SK-N-SH treated with all-trans-retinoic acid at 6 μM for 48 hours (cell line): ENCODE measurements at regions not wholly inside any gene's neighbourhood (a gene's known extent, or its start where the extent isn't known, plus 50 kb on each side); places are given as distances from the start of the nearest gene placed in this dataset.

ENCODE experiments used
- ATAC-seq: fragments of 200-7000 bp; cut with Tn5 transposase; 3 replicates; pipeline ENCODE4 v1.9.1; 2020; ENCODE audit warnings: mild to moderate bottlenecking, moderate library complexity
- ARNTL ChIP-seq: fragments of 450-650 bp; formaldehyde crosslinking; IDR thresholded peaks from 2 replicates; pipeline ENCODE4 v1.5.0; 2020; ENCODE audit warnings: low read depth, mild to moderate bottlenecking, moderate library complexity, borderline replicate concordance
- BACH2 ChIP-seq: fragments of 250-450 bp; sonication (Bioruptor Pico); IDR thresholded peaks from 2 replicates; pipeline ENCODE4 v1.9.0; 2021; ENCODE audit warnings: mild to moderate bottlenecking, borderline replicate concordance
- CSDC2 ChIP-seq: fragments of 250-450 bp; sonication (Bioruptor Pico); IDR thresholded peaks from 2 replicates; pipeline ENCODE4 v1.5.0; 2020; ENCODE audit warnings: mild to moderate bottlenecking, moderate library complexity
- ESRRG ChIP-seq: fragments of 250-450 bp; sonication (Bioruptor Pico); IDR thresholded peaks from 2 replicates; pipeline ENCODE4 v1.6.1; 2021; ENCODE audit warnings: mild to moderate bottlenecking
- GLIS3 ChIP-seq: fragments of 250-450 bp; sonication (Bioruptor Pico); IDR thresholded peaks from 2 replicates; pipeline ENCODE4 v1.5.0; 2020; ENCODE audit warnings: mild to moderate bottlenecking, moderate library complexity
- ISL1 ChIP-seq: fragments of 250-450 bp; sonication (Bioruptor Pico); IDR thresholded peaks from 2 replicates; pipeline ENCODE4 v2.1.2; 2022; ENCODE audit warnings: mild to moderate bottlenecking, moderate library complexity
- OSR1 ChIP-seq: fragments of 250-450 bp; sonication (Bioruptor Pico); IDR thresholded peaks from 2 replicates; pipeline ENCODE4 v1.8.0; 2022; ENCODE audit warnings: moderate library complexity, mild to moderate bottlenecking, inconsistent platforms
- PPARA ChIP-seq: fragments of 250-450 bp; sonication (Bioruptor Pico); IDR thresholded peaks from 2 replicates; pipeline ENCODE4 v1.5.0; 2020; ENCODE audit warnings: mild to moderate bottlenecking, borderline replicate concordance
- SNAI2 ChIP-seq: fragments of 250-450 bp; sonication (Bioruptor Pico); IDR thresholded peaks from 2 replicates; pipeline ENCODE4 v1.5.0; 2020; ENCODE audit warnings: mild to moderate bottlenecking, moderate library complexity
- TCF4 ChIP-seq: fragments of 250-450 bp; sonication (Bioruptor Pico); IDR thresholded peaks from 2 replicates; pipeline ENCODE4 v1.8.0; 2021; ENCODE audit warnings: mild to moderate bottlenecking, moderate library complexity, borderline replicate concordance
- TOX ChIP-seq: fragments of 250-450 bp; sonication (Bioruptor Pico); IDR thresholded peaks from 2 replicates; pipeline ENCODE4 v1.8.0; 2021; ENCODE audit warnings: mild to moderate bottlenecking, moderate library complexity, borderline replicate concordance
- ZC3H10 ChIP-seq: fragments of 250-450 bp; sonication (Bioruptor Pico); IDR thresholded peaks from 2 replicates; pipeline ENCODE4 v1.5.1; 2021; ENCODE audit warnings: mild to moderate bottlenecking, moderate library complexity
- ZFP30 ChIP-seq: fragments of 450-650 bp; formaldehyde crosslinking; IDR thresholded peaks from 2 replicates; pipeline ENCODE4 v1.5.0; 2022; ENCODE audit warnings: mild to moderate bottlenecking, moderate library complexity
- ZNF565 ChIP-seq: fragments of 450-650 bp; formaldehyde crosslinking; conservative IDR thresholded peaks from 2 replicates; pipeline ENCODE4 v1.5.0; 2020; ENCODE audit warnings: low read depth, mild to moderate bottlenecking, moderate library complexity
- ZNF70 ChIP-seq: fragments of 450-650 bp; formaldehyde crosslinking; IDR thresholded peaks from 2 replicates; pipeline ENCODE4 v1.5.0; 2020; ENCODE audit warnings: mild to moderate bottlenecking, moderate library complexity
- ZNF8 ChIP-seq: fragments of 450-650 bp; formaldehyde crosslinking; IDR thresholded peaks from 2 replicates; pipeline ENCODE4 v1.5.0; 2020; ENCODE audit warnings: mild to moderate bottlenecking, moderate library complexity
- TF ChIP-seq, protein P1 (sequence below): fragments of 250-450 bp; sonication (Bioruptor Pico); IDR thresholded peaks from 2 replicates; pipeline ENCODE4 v1.5.1; 2020; ENCODE audit warnings: low read depth, mild to moderate bottlenecking, moderate library complexity
- TF ChIP-seq, protein P2 (sequence below): fragments of 250-450 bp; sonication (Bioruptor Pico); IDR thresholded peaks from 2 replicates; pipeline ENCODE4 v1.5.0; 2020; ENCODE audit warnings: mild to moderate bottlenecking, moderate library complexity
- TF ChIP-seq, protein P3 (sequence below): fragments of 250-450 bp; sonication (Bioruptor Pico); IDR thresholded peaks from 2 replicates; pipeline ENCODE4 v1.8.0; 2020; ENCODE audit warnings: mild to moderate bottlenecking, moderate library complexity, borderline replicate concordance

DNA sequence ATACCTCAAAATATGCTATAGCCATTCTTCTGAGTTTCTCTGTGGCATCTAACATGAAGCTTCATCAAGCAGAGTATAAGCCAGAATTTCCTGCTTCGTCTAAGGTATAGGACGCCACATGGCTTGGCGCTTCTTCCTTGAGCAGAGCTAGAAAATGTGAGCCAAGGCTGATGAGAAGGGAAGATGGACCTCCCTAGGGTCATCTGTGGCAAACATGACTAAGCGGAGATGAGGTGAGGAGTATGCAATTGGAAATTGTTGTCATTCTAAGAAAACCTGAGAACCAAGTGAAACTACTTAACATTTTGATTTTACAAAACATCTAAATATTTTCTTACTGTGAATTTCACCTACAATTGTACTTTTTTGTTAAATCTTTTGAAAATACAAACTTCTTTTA lies 466.5 kb downstream of the PSAT1 start:
- TF ChIP-seq OSR1 (CRISPR knock-in tag) (no peak), SNAI2 (CRISPR knock-in tag) (no peak), ZNF565 (CRISPR knock-in tag) (no peak), CSDC2 (CRISPR knock-in tag) (no peak), ISL1 (CRISPR knock-in tag) (no peak), TOX (CRISPR knock-in tag) (no peak), PPARA (CRISPR knock-in tag) (no peak), ZNF70 (no peak)
- TF ChIP-seq, protein P1, sequence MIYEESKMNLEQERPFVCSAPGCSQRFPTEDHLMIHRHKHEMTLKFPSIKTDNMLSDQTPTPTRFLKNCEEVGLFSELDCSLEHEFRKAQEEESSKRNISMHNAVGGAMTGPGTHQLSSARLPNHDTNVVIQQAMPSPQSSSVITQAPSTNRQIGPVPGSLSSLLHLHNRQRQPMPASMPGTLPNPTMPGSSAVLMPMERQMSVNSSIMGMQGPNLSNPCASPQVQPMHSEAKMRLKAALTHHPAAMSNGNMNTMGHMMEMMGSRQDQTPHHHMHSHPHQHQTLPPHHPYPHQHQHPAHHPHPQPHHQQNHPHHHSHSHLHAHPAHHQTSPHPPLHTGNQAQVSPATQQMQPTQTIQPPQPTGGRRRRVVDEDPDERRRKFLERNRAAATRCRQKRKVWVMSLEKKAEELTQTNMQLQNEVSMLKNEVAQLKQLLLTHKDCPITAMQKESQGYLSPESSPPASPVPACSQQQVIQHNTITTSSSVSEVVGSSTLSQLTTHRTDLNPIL = no peak
- TF ChIP-seq, protein P2, sequence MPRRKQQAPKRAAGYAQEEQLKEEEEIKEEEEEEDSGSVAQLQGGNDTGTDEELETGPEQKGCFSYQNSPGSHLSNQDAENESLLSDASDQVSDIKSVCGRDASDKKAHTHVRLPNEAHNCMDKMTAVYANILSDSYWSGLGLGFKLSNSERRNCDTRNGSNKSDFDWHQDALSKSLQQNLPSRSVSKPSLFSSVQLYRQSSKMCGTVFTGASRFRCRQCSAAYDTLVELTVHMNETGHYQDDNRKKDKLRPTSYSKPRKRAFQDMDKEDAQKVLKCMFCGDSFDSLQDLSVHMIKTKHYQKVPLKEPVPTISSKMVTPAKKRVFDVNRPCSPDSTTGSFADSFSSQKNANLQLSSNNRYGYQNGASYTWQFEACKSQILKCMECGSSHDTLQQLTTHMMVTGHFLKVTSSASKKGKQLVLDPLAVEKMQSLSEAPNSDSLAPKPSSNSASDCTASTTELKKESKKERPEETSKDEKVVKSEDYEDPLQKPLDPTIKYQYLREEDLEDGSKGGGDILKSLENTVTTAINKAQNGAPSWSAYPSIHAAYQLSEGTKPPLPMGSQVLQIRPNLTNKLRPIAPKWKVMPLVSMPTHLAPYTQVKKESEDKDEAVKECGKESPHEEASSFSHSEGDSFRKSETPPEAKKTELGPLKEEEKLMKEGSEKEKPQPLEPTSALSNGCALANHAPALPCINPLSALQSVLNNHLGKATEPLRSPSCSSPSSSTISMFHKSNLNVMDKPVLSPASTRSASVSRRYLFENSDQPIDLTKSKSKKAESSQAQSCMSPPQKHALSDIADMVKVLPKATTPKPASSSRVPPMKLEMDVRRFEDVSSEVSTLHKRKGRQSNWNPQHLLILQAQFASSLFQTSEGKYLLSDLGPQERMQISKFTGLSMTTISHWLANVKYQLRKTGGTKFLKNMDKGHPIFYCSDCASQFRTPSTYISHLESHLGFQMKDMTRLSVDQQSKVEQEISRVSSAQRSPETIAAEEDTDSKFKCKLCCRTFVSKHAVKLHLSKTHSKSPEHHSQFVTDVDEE (CRISPR knock-in tag) = no peak
- TF ChIP-seq, protein P3, sequence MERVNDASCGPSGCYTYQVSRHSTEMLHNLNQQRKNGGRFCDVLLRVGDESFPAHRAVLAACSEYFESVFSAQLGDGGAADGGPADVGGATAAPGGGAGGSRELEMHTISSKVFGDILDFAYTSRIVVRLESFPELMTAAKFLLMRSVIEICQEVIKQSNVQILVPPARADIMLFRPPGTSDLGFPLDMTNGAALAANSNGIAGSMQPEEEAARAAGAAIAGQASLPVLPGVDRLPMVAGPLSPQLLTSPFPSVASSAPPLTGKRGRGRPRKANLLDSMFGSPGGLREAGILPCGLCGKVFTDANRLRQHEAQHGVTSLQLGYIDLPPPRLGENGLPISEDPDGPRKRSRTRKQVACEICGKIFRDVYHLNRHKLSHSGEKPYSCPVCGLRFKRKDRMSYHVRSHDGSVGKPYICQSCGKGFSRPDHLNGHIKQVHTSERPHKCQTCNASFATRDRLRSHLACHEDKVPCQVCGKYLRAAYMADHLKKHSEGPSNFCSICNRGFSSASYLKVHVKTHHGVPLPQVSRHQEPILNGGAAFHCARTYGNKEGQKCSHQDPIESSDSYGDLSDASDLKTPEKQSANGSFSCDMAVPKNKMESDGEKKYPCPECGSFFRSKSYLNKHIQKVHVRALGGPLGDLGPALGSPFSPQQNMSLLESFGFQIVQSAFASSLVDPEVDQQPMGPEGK (CRISPR knock-in tag) = no peak
- ATAC-seq = no peak

DNA sequence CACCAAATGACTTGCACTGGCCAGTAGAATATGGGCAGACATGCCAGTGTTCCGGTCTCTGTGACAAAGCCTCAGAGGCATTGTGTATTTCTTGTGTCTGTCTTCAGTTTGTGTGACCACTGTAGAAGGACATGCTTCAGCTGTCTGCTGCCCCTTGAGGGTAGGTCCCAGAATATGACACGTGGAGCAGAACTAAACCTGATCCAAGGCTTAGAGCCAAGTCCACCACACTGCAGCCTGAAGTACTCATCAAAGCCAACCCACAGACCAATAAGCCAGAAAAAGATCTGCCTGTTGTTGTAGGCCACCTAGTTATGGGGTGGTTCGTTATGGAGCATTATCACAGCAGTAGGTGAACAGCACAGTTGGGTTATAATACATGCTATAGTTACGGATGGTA lies 468.9 kb downstream of the PSAT1 start:
- no peak for TF ChIP-seq TCF4
- TF ChIP-seq CSDC2 (CRISPR knock-in tag) = no peak
- no peak for TF ChIP-seq BACH2 (CRISPR knock-in tag)
- TF ChIP-seq GLIS3 (CRISPR knock-in tag) = no peak
- no peak for TF ChIP-seq ISL1 (CRISPR knock-in tag)
- TF ChIP-seq, protein P2 (CRISPR knock-in tag) = no peak
- no peak for TF ChIP-seq TOX (CRISPR knock-in tag)
- TF ChIP-seq ARNTL (CRISPR knock-in tag) = no peak
- TF ChIP-seq SNAI2 (CRISPR knock-in tag) = no peak
- TF ChIP-seq ZNF70 = no peak
- TF ChIP-seq, protein P1 = no peak
- no peak for TF ChIP-seq ZFP30 (CRISPR knock-in tag)
- no peak for TF ChIP-seq OSR1 (CRISPR knock-in tag)
- ATAC-seq = no peak

DNA sequence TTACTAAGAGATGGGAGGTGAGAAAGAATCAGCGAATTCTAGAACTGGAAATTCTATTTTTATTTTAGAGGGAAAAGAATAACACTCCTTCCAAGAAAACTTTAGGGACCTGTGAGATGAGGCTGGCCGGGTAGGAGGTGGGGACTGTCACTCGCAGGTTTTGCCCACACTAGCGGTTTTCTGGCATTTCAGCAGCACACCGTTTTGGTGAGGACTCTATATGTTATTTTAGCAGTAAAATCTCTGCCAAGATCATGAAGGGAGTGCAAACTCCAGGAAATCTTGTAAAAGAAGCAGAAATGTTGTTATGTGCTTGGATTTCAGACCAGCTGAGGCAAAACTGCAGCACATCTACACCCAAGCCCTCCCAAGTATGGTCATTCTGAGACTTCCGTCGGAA lies 470.6 kb downstream of the PSAT1 start:
- no peak for ATAC-seq
- TF ChIP-seq, protein P2 (CRISPR knock-in tag) = no peak
- TF ChIP-seq, protein P1 = no peak
- TF ChIP-seq ZNF70 (no peak), PPARA (CRISPR knock-in tag) (no peak), ESRRG (CRISPR knock-in tag) (no peak), ZNF8 (CRISPR knock-in tag) (no peak), ZNF565 (CRISPR knock-in tag) (no peak), ZC3H10 (no peak)
- TF ChIP-seq, protein P3 (CRISPR knock-in tag) = no peak
